Left lung (tissue), 4 donors: ENCODE measurements at regions not wholly inside any gene's neighbourhood (a gene's known extent, or its start where the extent isn't known, plus 50 kb on each side); places are given as distances from the start of the nearest gene placed in this dataset.

Experiments
- ATAC-seq: fragments of 200-7000 bp; cut with Tn5 transposase; one replicate; pipeline ENCODE4 v1.9.1; 2020; ENCODE audit warnings: moderate library complexity
- DNase-seq, 4 donors: peaks; one replicate each; pipeline ENCODE4 v3.0.0-alpha.2; 2013 to 2020
- H3K27ac ChIP-seq, 2 donors: fragments of 200-600 bp; sonication (generic) in 1 of 2; one replicate each; pipeline versions ENCODE4 v1.5.0 to v1.8.0; 2020 to 2021
- H3K27me3 ChIP-seq, 2 donors: fragments of 200-600 bp; sonication (generic) in 1 of 2; one replicate each; pipeline versions ENCODE4 v1.5.0 to v1.8.0; 2020 to 2021
- H3K36me3 ChIP-seq, 2 donors: fragments of 200-600 bp; sonication (generic) in 1 of 2; one replicate each; pipeline versions ENCODE4 v1.5.0 to v1.8.0; 2020 to 2021
- H3K4me1 ChIP-seq, 2 donors: fragments of 200-600 bp; one replicate each; pipeline ENCODE4 v1.8.0; 2021
- H3K4me3 ChIP-seq, 2 donors: fragments of 200-600 bp; sonication (generic) in 1 of 2; one replicate each; pipeline versions ENCODE4 v1.5.0 to v1.8.0; 2020 to 2021; ENCODE audit warnings: mild to moderate bottlenecking in 1 of 2
- H3K9me3 ChIP-seq, 2 donors: fragments of 200-600 bp; sonication (generic) in 1 of 2; one replicate each; pipeline versions ENCODE4 v1.5.0 to v1.8.0; 2020 to 2021
- intact Hi-C, 2 donors: fragments of 100-400 bp; cut with DNase I; formaldehyde crosslinking; loops; one replicate each; pipeline versions ENCODE4 v1.11.2 to v1.14.2; 2022
- TF ChIP-seq, protein P1 (sequence below), 2 donors: fragments of 200-600 bp; sonication (generic) in 1 of 2; IDR thresholded peaks; one replicate each; pipeline versions ENCODE4 v1.5.0 to v1.8.0; 2021; ENCODE audit warnings: antibody characterized with exemption in 2 of 2
- donor health status: DM: no; HTN: yes; CAD: no.
- donor health status: DM: no; HTN: no; CAD: no.

DNA sequence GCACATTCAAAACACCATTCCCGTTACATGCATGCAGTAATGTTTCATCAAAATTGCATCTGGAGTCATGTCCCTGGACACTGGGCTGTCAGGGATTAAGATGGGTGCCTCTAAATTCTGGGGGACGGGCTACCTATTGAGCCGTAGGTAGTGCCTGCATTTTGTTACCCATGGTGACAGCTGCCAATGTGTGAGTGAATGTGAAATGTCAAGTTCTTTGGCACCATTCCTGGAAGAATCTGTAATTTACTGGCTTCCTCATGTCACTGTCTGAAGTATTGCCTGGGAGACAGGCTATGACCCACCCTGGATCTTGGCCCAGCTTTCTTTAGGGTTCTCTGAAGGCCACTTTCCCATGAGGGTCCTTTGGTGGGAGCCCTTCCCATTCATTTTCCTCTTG, 266.1 kb downstream of the TSHZ3 start:
- ATAC-seq (no peak), DNase-seq (no peak)
- intact Hi-C loops, result no loop called here
- no peaks in the 10 kb centered on the region for H3K4me1 ChIP-seq
- no peak overlapping the region for H3K27ac ChIP-seq
- peaks cover 0 to 8% of the 10 kb centered on the region in 2 donors for H3K27me3 ChIP-seq
- no peaks in the 10 kb centered on the region for H3K9me3 ChIP-seq
- H3K36me3 ChIP-seq, result no peaks in the 10 kb centered on the region
- H3K4me3 ChIP-seq, result no peak overlapping the region
- TF ChIP-seq, protein P1, sequence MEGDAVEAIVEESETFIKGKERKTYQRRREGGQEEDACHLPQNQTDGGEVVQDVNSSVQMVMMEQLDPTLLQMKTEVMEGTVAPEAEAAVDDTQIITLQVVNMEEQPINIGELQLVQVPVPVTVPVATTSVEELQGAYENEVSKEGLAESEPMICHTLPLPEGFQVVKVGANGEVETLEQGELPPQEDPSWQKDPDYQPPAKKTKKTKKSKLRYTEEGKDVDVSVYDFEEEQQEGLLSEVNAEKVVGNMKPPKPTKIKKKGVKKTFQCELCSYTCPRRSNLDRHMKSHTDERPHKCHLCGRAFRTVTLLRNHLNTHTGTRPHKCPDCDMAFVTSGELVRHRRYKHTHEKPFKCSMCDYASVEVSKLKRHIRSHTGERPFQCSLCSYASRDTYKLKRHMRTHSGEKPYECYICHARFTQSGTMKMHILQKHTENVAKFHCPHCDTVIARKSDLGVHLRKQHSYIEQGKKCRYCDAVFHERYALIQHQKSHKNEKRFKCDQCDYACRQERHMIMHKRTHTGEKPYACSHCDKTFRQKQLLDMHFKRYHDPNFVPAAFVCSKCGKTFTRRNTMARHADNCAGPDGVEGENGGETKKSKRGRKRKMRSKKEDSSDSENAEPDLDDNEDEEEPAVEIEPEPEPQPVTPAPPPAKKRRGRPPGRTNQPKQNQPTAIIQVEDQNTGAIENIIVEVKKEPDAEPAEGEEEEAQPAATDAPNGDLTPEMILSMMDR (IDR thresholded peaks at IDR 0.05), result no peak

DNA sequence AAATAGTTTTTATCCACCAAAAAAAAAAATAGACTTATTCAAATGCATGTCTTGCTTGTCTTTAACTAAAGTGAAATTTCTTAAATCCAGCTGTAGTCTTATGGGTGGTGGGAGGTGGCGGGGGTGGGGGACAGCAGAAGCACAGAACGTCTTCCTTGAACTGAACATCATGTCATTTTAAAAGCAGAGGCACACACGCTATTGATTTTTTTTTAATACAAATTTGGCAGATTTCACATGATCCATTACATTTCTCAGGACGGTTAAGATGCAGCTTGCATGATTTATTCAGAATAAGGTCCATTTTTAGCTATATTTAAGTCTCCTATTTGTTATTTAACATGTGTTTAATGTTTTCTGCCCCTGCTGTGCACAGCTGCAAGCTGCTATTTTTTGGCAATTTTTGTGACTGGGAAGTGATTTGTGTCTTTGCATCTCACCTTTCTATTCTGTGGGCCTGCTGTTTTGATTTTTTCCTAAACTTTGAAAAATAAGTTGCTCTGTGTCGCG, 274.0 kb downstream of the TSHZ3 start:
- no peaks in the 10 kb centered on the region for H3K9me3 ChIP-seq
- DNase-seq (no peak), ATAC-seq (no peak)
- no peak overlapping the region for H3K4me3 ChIP-seq
- peaks cover 0 to 53% of the 10 kb centered on the region in 2 donors for H3K27me3 ChIP-seq
- intact Hi-C loops, result no loop called here
- TF ChIP-seq, protein P1 (IDR thresholded peaks at IDR 0.05), result no peak
- no peak overlapping the region for H3K27ac ChIP-seq
- no peaks in the 10 kb centered on the region for H3K4me1 ChIP-seq
- H3K36me3 ChIP-seq, result no peaks in the 10 kb centered on the region

DNA sequence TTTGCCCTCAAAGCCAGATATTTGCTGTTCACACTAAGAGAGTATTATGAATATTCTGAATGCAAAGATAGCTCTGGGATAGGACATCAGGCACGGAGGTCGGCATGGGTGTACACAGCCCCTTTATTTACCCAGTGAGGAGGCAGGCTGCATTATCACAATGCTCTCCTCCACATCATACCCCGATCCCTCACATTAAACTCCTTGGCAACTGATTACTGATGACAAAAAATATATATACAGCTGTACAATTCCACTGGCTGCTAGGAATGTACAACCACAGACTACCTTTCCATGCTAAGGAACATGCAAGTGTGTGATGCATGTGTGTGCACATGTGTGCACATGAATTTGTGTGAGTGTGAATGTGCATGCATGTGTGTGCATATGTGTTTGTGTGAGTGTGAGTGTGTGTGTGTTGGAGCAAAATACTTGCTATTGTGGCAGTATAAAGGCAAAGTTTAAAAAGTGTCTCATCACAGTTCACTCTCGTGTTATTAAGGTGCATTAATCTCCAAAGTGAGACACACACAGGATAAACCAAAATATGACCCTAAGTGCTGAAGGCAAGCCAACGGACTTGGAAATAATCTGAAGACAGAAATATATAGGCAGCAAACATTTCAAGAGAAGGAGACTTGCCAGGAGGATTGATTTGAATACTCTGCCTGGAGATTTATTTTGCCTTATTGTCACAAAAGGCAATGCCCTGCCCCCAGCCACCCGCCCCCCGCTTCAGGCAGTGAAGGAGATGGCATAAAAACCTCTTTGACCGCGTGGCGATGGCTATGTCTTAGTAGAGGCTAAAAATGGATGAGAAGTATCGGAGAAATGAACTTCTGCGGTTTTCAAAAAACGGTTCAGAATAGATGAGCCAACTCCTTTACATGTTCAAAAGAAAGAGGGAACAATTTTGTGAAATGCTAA, 274.8 kb downstream of the TSHZ3 start:
- Histone ChIP-seq H3K9me3 (no peaks in the 10 kb centered on the region), H3K27ac (no peak overlapping the region), H3K4me1 (no peaks in the 10 kb centered on the region), H3K27me3 (peaks cover 0 to 55% of the 10 kb centered on the region in 2 donors), H3K4me3 (no peak overlapping the region), H3K36me3 (no peaks in the 10 kb centered on the region)
- intact Hi-C loops, result no loop called here
- TF ChIP-seq, protein P1 (IDR thresholded peaks at IDR 0.05), result no peak
- DNase-seq (no peak), ATAC-seq (no peak)

DNA sequence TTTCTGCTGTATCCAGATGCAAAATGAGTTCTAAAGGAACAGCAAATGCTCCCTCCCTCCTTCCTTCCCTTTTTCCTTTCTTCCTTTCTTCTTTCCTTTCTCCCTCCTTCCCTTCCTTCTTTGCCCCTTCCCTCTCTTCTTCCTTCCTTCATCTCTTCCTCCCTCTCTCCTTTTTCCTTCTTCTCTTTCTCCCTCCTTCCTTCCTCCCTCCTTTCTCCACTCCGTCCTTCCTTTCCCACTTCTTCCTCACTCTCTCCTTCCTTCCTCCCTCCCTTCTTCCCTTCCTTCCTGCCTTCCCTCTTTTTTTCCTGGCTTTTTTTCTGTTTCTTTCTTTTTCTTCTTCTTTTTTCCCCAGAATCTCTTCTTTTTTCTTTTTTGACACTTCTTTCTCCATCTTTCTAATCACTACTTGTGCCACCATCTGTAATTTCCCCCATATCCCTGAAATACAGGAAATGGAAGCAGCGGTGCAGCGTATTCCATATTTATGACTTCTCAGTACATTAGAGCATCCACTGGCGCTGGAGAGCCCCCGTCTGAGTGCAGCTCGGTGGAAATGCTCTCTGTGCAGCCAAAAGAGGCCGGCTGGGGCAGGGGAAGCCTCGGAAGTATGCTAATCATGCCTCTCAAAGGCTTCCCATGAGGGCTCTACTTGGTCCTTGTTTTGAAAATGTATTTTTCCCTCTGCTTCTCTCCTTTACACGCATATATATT, 275.6 kb downstream of the TSHZ3 start:
- intact Hi-C loops, result no loop called here
- TF ChIP-seq, protein P1 (IDR thresholded peaks at IDR 0.05), result no peak
- H3K36me3 ChIP-seq, result no peaks in the 10 kb centered on the region
- H3K27me3 ChIP-seq, result peaks cover 0 to 59% of the 10 kb centered on the region in 2 donors
- peak in 1 of 4 donors; percentile 35 for DNase-seq
- H3K27ac ChIP-seq, result no peak overlapping the region
- no peaks in the 10 kb centered on the region for H3K4me1 ChIP-seq
- H3K9me3 ChIP-seq, result no peaks in the 10 kb centered on the region
- H3K4me3 ChIP-seq, result no peak overlapping the region
- no peak for ATAC-seq

DNA sequence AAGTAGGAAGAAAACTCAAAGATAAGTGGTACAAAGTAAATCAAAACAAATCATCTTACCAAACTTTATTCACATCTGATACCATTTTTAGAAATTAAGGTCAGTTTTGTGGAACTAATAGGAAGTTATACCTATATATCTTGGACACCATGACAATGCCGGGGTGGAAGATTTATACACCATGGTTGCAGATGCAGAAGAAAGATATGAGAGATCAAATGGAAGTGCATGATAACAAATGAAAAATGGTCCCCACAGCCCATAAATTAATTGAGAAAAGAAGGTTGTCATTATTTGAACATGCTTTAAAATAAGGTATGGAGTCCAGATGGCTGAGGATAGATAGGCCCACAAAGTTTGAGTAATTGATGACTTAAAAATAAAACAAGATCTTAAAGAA, 276.8 kb downstream of the TSHZ3 start:
- TF ChIP-seq, protein P1 (IDR thresholded peaks at IDR 0.05), result no peak
- no peak overlapping the region for H3K27ac ChIP-seq
- no peaks in the 10 kb centered on the region for H3K9me3 ChIP-seq
- H3K36me3 ChIP-seq, result no peaks in the 10 kb centered on the region
- ATAC-seq, result no peak
- H3K27me3 ChIP-seq, result peaks cover 0 to 48% of the 10 kb centered on the region in 2 donors
- H3K4me1 ChIP-seq, result no peaks in the 10 kb centered on the region
- no peak overlapping the region for H3K4me3 ChIP-seq
- no peak for DNase-seq
- intact Hi-C loops, result no loop called here
